Lower leg skin (tissue), 4 donors: ENCODE measurements at regions not wholly inside any gene's neighbourhood (a gene's known extent, or its start where the extent isn't known, plus 50 kb on each side); places are given as distances from the start of the nearest gene placed in this dataset.

Experiments
- DNase-seq, 2 donors: peaks; one replicate each; pipeline ENCODE4 v3.0.0-alpha.2; 2019; ENCODE audit warnings: low spot score in 2 of 2
- H3K4me3 ChIP-seq: fragments of 200-600 bp; sonication (generic); 2 replicates; pipeline ENCODE4 v1.5.1; 2017; ENCODE audit warnings: mild to moderate bottlenecking, low read depth; ENCODE audit not compliant: poor library complexity, severe bottlenecking
- CTCF ChIP-seq, 3 donors: fragments of 450-650 bp; IDR thresholded peaks; one replicate each; pipeline ENCODE4 v1.5.1; 2016; ENCODE audit warnings: antibody characterized with exemption in 3 of 3, mild to moderate bottlenecking in 3 of 3, moderate library complexity in 2 of 3
- POLR2A ChIP-seq, 2 donors: fragments of 450-650 bp; IDR thresholded peaks; one replicate each; pipeline ENCODE4 v1.6.1; 2016 to 2017; ENCODE audit warnings: antibody characterized with exemption in 2 of 2, mild to moderate bottlenecking in 1 of 2, moderate library complexity in 1 of 2
- WGBS, 2 donors: methylation state at CpG; one replicate each; pipeline ENCODE4 v1.1.5; 2018; 5-methylcytosine and 5-hydroxymethylcytosine counted together
- intact Hi-C: fragments of 100-400 bp; cut with DNase I; formaldehyde crosslinking; loops from one replicate; pipeline ENCODE4 v1.15.0; 2023; ENCODE audit warnings: low total_unique reads

- no peak overlapping the region for H3K4me3 ChIP-seq
- no peak for TF ChIP-seq POLR2A (IDR thresholded peaks at IDR 0.05)
- no peak for TF ChIP-seq CTCF (IDR thresholded peaks at IDR 0.05)
- no peak for DNase-seq
- WGBS, 2 donors: 46 to 63% methylated on average over 3 of the region's 3 CpGs
- intact Hi-C loops: no loop called here
Measured at GRCh38 chr1:112318698-112319370, 77.2 kb upstream of the CTTNBP2NL start.

- no peak for TF ChIP-seq CTCF (IDR thresholded peaks at IDR 0.05)
- no peak for TF ChIP-seq POLR2A (IDR thresholded peaks at IDR 0.05)
- 47 to 56% methylated on average over 6 of the region's 6 CpGs for WGBS, 2 donors
- no peak overlapping the region for H3K4me3 ChIP-seq
- no peak for DNase-seq
- intact Hi-C loops: no loop called here
Measured at GRCh38 chr1:112319371-112320040, 76.5 kb upstream of the CTTNBP2NL start.

- intact Hi-C loops: no loop called here
- no peak for DNase-seq
- WGBS, 2 donors: 54 to 67% methylated on average over 2 of the region's 2 CpGs
- H3K4me3 ChIP-seq: no peak overlapping the region
- TF ChIP-seq POLR2A (IDR thresholded peaks at IDR 0.05): no peak
- no peak for TF ChIP-seq CTCF (IDR thresholded peaks at IDR 0.05)
Measured at GRCh38 chr1:112320058-112320457, 76.0 kb upstream of the CTTNBP2NL start.

- H3K4me3 ChIP-seq: no peak overlapping the region
- no peak for TF ChIP-seq CTCF (IDR thresholded peaks at IDR 0.05)
- intact Hi-C loops: no loop called here
- 78 to 84% methylated on average over 7 of the region's 7 CpGs for WGBS, 2 donors
- DNase-seq: no peak
Measured at GRCh38 chr1:112322018-112322417, 74.0 kb upstream of the CTTNBP2NL start.

GRCh38 chr1:112322983-112323678 is 72.9 kb upstream of the CTTNBP2NL start:
- intact Hi-C loops: no loop called here
- 49 to 69% methylated on average over 4 of the region's 4 CpGs for WGBS, 2 donors
- H3K4me3 ChIP-seq: no peak overlapping the region
- DNase-seq: no peak
- TF ChIP-seq POLR2A (IDR thresholded peaks at IDR 0.05): no peak
- no peak for TF ChIP-seq CTCF (IDR thresholded peaks at IDR 0.05)
